ENCODE measurements at regions not wholly inside any gene's neighbourhood (a gene's known extent, or its start where the extent isn't known, plus 50 kb on each side); places are given as distances from the start of the nearest gene placed in this dataset.

DNA sequence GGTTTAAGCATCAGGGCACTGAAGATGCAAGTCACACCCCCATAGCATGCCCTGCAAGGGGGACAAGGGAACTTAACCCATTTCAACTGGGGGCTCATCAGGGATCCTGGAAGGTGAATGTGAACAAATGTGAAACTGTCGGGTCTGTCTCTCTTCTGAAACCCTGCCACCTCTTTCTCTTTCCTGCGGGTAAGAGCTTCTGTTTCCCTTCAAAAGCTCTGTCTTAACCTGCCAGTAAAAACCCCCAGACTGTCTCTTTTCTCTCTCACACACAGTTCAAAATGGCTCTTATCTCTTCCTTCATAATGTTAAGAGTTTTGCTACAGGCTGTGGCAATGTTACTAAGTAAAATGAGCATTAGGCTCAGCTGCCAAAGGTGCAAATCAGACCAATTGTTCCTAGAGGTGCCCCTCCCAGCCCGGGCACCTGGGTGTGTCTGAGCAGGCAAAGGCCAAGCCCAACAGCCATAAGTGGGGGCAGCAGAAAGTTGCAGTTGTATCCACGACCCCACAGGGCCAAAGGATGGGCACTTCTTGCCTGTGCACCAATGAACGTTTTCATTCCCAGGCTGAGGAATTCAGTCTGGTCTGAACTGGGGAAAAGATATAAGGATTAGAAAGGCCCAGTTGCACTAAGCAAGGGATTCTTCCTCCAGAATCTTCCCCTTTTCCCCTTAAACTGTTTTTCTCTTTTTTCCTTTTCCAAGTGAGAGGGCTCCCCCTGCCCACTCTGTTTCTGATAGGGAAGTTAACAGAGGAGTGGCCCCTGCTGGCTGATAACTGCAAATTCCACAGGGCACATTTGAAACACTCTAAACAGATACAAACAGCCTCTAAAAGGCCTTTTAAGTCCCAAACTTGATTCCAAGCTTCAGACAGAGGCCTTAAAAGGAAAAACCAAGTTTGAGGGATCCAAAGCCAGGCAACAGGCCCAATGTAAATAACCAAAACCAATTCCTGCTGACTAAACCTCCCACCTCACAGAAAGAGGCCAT, 113.8 kb upstream of the EPHA6 start:
- TF ChIP-seq, protein P1, sequence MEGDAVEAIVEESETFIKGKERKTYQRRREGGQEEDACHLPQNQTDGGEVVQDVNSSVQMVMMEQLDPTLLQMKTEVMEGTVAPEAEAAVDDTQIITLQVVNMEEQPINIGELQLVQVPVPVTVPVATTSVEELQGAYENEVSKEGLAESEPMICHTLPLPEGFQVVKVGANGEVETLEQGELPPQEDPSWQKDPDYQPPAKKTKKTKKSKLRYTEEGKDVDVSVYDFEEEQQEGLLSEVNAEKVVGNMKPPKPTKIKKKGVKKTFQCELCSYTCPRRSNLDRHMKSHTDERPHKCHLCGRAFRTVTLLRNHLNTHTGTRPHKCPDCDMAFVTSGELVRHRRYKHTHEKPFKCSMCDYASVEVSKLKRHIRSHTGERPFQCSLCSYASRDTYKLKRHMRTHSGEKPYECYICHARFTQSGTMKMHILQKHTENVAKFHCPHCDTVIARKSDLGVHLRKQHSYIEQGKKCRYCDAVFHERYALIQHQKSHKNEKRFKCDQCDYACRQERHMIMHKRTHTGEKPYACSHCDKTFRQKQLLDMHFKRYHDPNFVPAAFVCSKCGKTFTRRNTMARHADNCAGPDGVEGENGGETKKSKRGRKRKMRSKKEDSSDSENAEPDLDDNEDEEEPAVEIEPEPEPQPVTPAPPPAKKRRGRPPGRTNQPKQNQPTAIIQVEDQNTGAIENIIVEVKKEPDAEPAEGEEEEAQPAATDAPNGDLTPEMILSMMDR (IDR thresholded peaks at IDR 0.05) = no peak
- TF ChIP-seq POLR2A (IDR thresholded peaks at IDR 0.05) = no peak

All from Peyer's patch (tissue), 4 donors.